Neuronal stem cell (in vitro differentiated cells): ENCODE measurements at regions not wholly inside any gene's neighbourhood (a gene's known extent, or its start where the extent isn't known, plus 50 kb on each side); places are given as distances from the start of the nearest gene placed in this dataset.
A peak's percentile ranks its signal among the peaks of the same experiment; 100 is the strongest.

Source experiments
- DNase-seq: peaks from one replicate; pipeline ENCODE4 v3.0.0-alpha.2; 2013; ENCODE audit warnings: low spot score
- H2AFZ ChIP-seq: one replicate; pipeline ENCODE4 v1.6.1; 2013; ENCODE audit warnings: mild to moderate bottlenecking, low read length, inconsistent platforms
- H2AK5ac ChIP-seq: 2 replicates; pipeline ENCODE4 v1.6.1; 2013; ENCODE audit warnings: low read depth, mild to moderate bottlenecking, inconsistent platforms, low read length, moderate library complexity, mixed read lengths
- H2BK120ac ChIP-seq: 2 replicates; pipeline ENCODE4 v1.6.1; 2013; ENCODE audit warnings: low read depth, mild to moderate bottlenecking, inconsistent platforms, low read length, moderate library complexity, mixed read lengths
- H2BK12ac ChIP-seq: one replicate; pipeline ENCODE4 v1.6.1; 2013; ENCODE audit warnings: low read length, inconsistent platforms
- H2BK15ac ChIP-seq: 2 replicates; pipeline ENCODE4 v1.6.1; 2013; ENCODE audit warnings: mild to moderate bottlenecking, low read length, inconsistent platforms, mixed read lengths
- H2BK5ac ChIP-seq: one replicate; pipeline ENCODE4 v1.6.1; 2013; ENCODE audit warnings: inconsistent platforms, mild to moderate bottlenecking, low read length, moderate library complexity
- H3K14ac ChIP-seq: one replicate; pipeline ENCODE4 v1.6.1; 2013; ENCODE audit warnings: low read length, inconsistent platforms
- H3K18ac ChIP-seq: 2 replicates; pipeline ENCODE4 v1.6.1; 2013; ENCODE audit warnings: low read length, inconsistent platforms
- H3K23ac ChIP-seq: 2 replicates; pipeline ENCODE4 v1.6.1; 2013; ENCODE audit warnings: low read depth, mild to moderate bottlenecking, mixed read lengths, low read length, inconsistent platforms; ENCODE audit not compliant: poor library complexity
- H3K27ac ChIP-seq: replicated peaks from 3 replicates; pipeline ENCODE4 v1.5.1; 2013; ENCODE audit warnings: low read length, inconsistent platforms
- H3K27me3 ChIP-seq, 3 experiments: 2 replicates each; pipeline ENCODE4 v1.6.1; 2013; ENCODE audit warnings: low read length in 3 of 3, mild to moderate bottlenecking in 2 of 3, inconsistent platforms in 1 of 3, low read depth in 1 of 3, mixed read lengths in 1 of 3, moderate library complexity in 1 of 3; ENCODE audit not compliant: control insufficient read depth in 3 of 3, insufficient read depth in 3 of 3
- H3K36me3 ChIP-seq, 2 donors: replicated peaks in 1 of 2; 2 replicates each; pipeline ENCODE4 v1.6.1; 2013; ENCODE audit warnings: low read length in 2 of 2; ENCODE audit not compliant: control insufficient read depth in 2 of 2, insufficient read depth in 2 of 2
- H3K4ac ChIP-seq: 2 replicates; pipeline ENCODE4 v1.6.1; 2013; ENCODE audit warnings: inconsistent platforms, mild to moderate bottlenecking, low read length, moderate library complexity
- H3K4me1 ChIP-seq, 2 donors: 1 replicate in 1 of 2; 2 replicates in 1 of 2; pipeline ENCODE4 v1.6.1; 2013; ENCODE audit warnings: low read length in 2 of 2, low read depth in 1 of 2; ENCODE audit not compliant: control insufficient read depth in 2 of 2, insufficient read depth in 1 of 2
- H3K4me2 ChIP-seq: one replicate; pipeline ENCODE4 v1.6.1; 2013; ENCODE audit warnings: mild to moderate bottlenecking, low read length, inconsistent platforms; ENCODE audit not compliant: insufficient read depth, poor library complexity, severe bottlenecking
- H3K4me3 ChIP-seq, 2 donors: 2 replicates each; pipeline ENCODE4 v1.5.1; 2013; ENCODE audit warnings: low read length in 2 of 2, mild to moderate bottlenecking in 2 of 2, inconsistent platforms in 1 of 2, moderate library complexity in 1 of 2
- H3K79me1 ChIP-seq: one replicate; pipeline ENCODE4 v1.6.1; 2013; ENCODE audit warnings: low read depth, mild to moderate bottlenecking, inconsistent platforms, low read length, moderate library complexity
- H3K9ac ChIP-seq: one replicate; pipeline ENCODE4 v1.6.1; 2013; ENCODE audit warnings: mild to moderate bottlenecking, low read depth, low read length, inconsistent platforms; ENCODE audit not compliant: poor library complexity
- H3K9me3 ChIP-seq, 2 donors: replicated peaks in 1 of 2; 2 replicates each; pipeline versions ENCODE3 to v1.6.1; 2013; ENCODE audit warnings: low read length in 2 of 2, mild to moderate bottlenecking in 2 of 2, inconsistent platforms in 1 of 2, low read depth in 1 of 2, mixed read lengths in 1 of 2, moderate library complexity in 1 of 2; ENCODE audit not compliant: control insufficient read depth in 2 of 2, insufficient read depth in 1 of 2
- H4K8ac ChIP-seq: one replicate; pipeline ENCODE4 v1.6.1; 2013; ENCODE audit warnings: low read depth, mild to moderate bottlenecking, inconsistent platforms, low read length, moderate library complexity
- H4K91ac ChIP-seq: one replicate; pipeline ENCODE4 v1.6.1; 2013; ENCODE audit warnings: low read length, low read depth, mild to moderate bottlenecking, inconsistent platforms; ENCODE audit not compliant: poor library complexity
- WGBS, 2 donors: extraction: QIAGEN DNeasy Blood & Tissue Kit; methylation state at CpG; one replicate each; pipeline ENCODE4 v1.1.7; 2013; ENCODE audit warnings: missing lambda C conversion rate in 2 of 2, mixed read lengths in 1 of 2; ENCODE audit not compliant: insufficient read length in 2 of 2, insufficient replicate concordance in 1 of 2; ENCODE audit errors: extremely low coverage in 2 of 2; 5-methylcytosine and 5-hydroxymethylcytosine counted together

- Histone ChIP-seq H3K27me3 (no peaks in the 10 kb centered on the region), H2BK120ac (no peak overlapping the region), H3K4ac (no peak overlapping the region), H3K14ac (no peak overlapping the region), H2BK12ac (no peak overlapping the region), H2BK5ac (no peak overlapping the region), H3K79me1 (no peaks in the 10 kb centered on the region), H3K4me1 (no peaks in the 10 kb centered on the region), H3K23ac (no peak overlapping the region), H3K4me3 (no peak overlapping the region), H3K36me3 (no peaks in the 10 kb centered on the region), H3K4me2 (no peak overlapping the region), H2BK15ac (no peak overlapping the region), H3K9ac (no peak overlapping the region), H4K91ac (no peak overlapping the region), H3K9me3 (no peaks in the 10 kb centered on the region), H3K18ac (no peak overlapping the region), H2AFZ (no peak overlapping the region), H4K8ac (no peak overlapping the region), H2AK5ac (no peak overlapping the region), H3K27ac (no peak overlapping the region)
- WGBS, 2 donors = no CpG with 5 or more reads among the region's 2 CpGs
- DNase-seq = no peak
Observed at GRCh38 chr6:49269190-49269589, 193.9 kb downstream of the MMUT start.

- no peak overlapping the region for H3K4me3 ChIP-seq
- H3K79me1 ChIP-seq = no peaks in the 10 kb centered on the region
- H3K4me2 ChIP-seq = no peak overlapping the region
- WGBS, 2 donors = no CpG with 5 or more reads among the region's 8 CpGs
- H3K36me3 ChIP-seq = no peaks in the 10 kb centered on the region
- no peak for DNase-seq
- no peak overlapping the region for H2BK120ac ChIP-seq
- H3K27ac ChIP-seq = no peak overlapping the region
- no peak overlapping the region for H2AFZ ChIP-seq
- no peak overlapping the region for H3K4ac ChIP-seq
- no peak overlapping the region for H4K91ac ChIP-seq
- H3K9me3 ChIP-seq = no peaks in the 10 kb centered on the region
- no peak overlapping the region for H2BK5ac ChIP-seq
- H3K27me3 ChIP-seq = no peaks in the 10 kb centered on the region
- H3K9ac ChIP-seq = no peak overlapping the region
- H4K8ac ChIP-seq = no peak overlapping the region
- no peak overlapping the region for H3K23ac ChIP-seq
- H2BK15ac ChIP-seq = no peak overlapping the region
- H2BK12ac ChIP-seq = no peak overlapping the region
- H3K18ac ChIP-seq = peak overlapping the region; percentile 58
- no peaks in the 10 kb centered on the region for H3K4me1 ChIP-seq
- H3K14ac ChIP-seq = no peak overlapping the region
- no peak overlapping the region for H2AK5ac ChIP-seq
Observed at GRCh38 chr6:49264909-49265308, 198.1 kb downstream of the MMUT start.

- WGBS, 2 donors = no CpG with 5 or more reads among the region's 7 CpGs
Observed at GRCh38 chr6:49264496-49264895, 198.6 kb downstream of the MMUT start.

GRCh38 chr6:49257549-49257948 is 205.5 kb downstream of the MMUT start:
- no peak overlapping the region for H2AFZ ChIP-seq
- no peaks in the 10 kb centered on the region for H3K79me1 ChIP-seq
- no peak for DNase-seq
- H4K8ac ChIP-seq = no peak overlapping the region
- H3K4me1 ChIP-seq = no peaks in the 10 kb centered on the region
- no peak overlapping the region for H2BK120ac ChIP-seq
- no peak overlapping the region for H3K27ac ChIP-seq
- H3K14ac ChIP-seq = no peak overlapping the region
- no peak overlapping the region for H3K9ac ChIP-seq
- no peak overlapping the region for H2BK12ac ChIP-seq
- WGBS, 2 donors = no CpG with 5 or more reads among the region's 3 CpGs
- no peak overlapping the region for H3K4me3 ChIP-seq
- no peak overlapping the region for H2AK5ac ChIP-seq
- H3K27me3 ChIP-seq = no peaks in the 10 kb centered on the region
- H3K36me3 ChIP-seq = no peaks in the 10 kb centered on the region
- no peak overlapping the region for H2BK15ac ChIP-seq
- no peaks in the 10 kb centered on the region for H3K9me3 ChIP-seq
- no peak overlapping the region for H4K91ac ChIP-seq
- no peak overlapping the region for H3K18ac ChIP-seq
- no peak overlapping the region for H3K4me2 ChIP-seq
- H3K23ac ChIP-seq = no peak overlapping the region
- H3K4ac ChIP-seq = no peak overlapping the region
- no peak overlapping the region for H2BK5ac ChIP-seq

More at GRCh38 chr6:49264496-49264895, 198.6 kb downstream of the MMUT start:
- H3K4me1 ChIP-seq = no peaks in the 10 kb centered on the region
- H2AK5ac ChIP-seq = no peak overlapping the region
- no peak for DNase-seq
- H2BK5ac ChIP-seq = no peak overlapping the region
- H3K23ac ChIP-seq = no peak overlapping the region
- no peak overlapping the region for H3K27ac ChIP-seq
- no peaks in the 10 kb centered on the region for H3K27me3 ChIP-seq
- no peak overlapping the region for H3K4ac ChIP-seq
- no peak overlapping the region for H2BK12ac ChIP-seq
- no peak overlapping the region for H4K8ac ChIP-seq
- H3K4me3 ChIP-seq = peak overlapping the region in 1 of 2 donors; percentile 1
- H3K79me1 ChIP-seq = no peaks in the 10 kb centered on the region
- H3K36me3 ChIP-seq = no peaks in the 10 kb centered on the region
- H3K18ac ChIP-seq = no peak overlapping the region
- no peak overlapping the region for H2BK15ac ChIP-seq
- no peak overlapping the region for H3K9ac ChIP-seq
- no peak overlapping the region for H3K4me2 ChIP-seq
- H4K91ac ChIP-seq = no peak overlapping the region
- H3K14ac ChIP-seq = no peak overlapping the region
- no peak overlapping the region for H2BK120ac ChIP-seq
- no peaks in the 10 kb centered on the region for H3K9me3 ChIP-seq
- no peak overlapping the region for H2AFZ ChIP-seq
